ENCODE measurements at regions not wholly inside any gene's neighbourhood (a gene's known extent, or its start where the extent isn't known, plus 50 kb on each side); places are given as distances from the start of the nearest gene placed in this dataset.
A peak's percentile ranks its signal among the peaks of the same experiment; 100 is the strongest.

- no peak for DNase-seq (ENCODE audit: low read depth in 1 of 2, low spot score in 1 of 2)
These were observed 353.2 kb upstream of the AGTR1 start for GRCh38 chr3:148344521-148344920.

DNA sequence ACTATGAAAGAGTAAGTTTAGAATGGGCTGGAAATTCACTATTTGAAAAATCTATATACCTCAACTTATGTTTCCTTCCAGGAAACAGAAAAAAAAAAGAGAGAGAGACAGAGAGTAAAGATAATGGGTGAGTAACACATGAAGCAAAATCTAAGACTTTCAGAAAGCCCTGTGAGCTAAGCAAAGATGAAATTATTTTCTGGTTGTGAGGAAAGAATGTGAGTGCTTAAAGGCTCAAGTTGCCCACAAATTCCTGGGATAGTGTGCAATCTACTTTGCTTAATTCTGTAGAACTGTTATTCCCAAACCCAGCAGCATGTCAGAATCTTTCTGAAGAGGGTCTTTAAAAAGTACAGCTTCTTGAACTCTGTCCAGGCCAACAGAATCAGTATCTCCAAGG, 337.7 kb upstream of the AGTR1 start:
- Histone ChIP-seq H3K4me2 (no peak overlapping the region), H3K4me3 (no peak overlapping the region), H3K4me1 (no peaks in the 10 kb centered on the region), H3K9me3 (no peaks in the 10 kb centered on the region), H3K27ac (no peak overlapping the region)
- TF ChIP-seq HOXA7 (CRISPR knock-in tag; IDR thresholded peaks at IDR 0.05) (no peak), GATA3 (IDR thresholded peaks at IDR 0.05; ENCODE audit: borderline replicate concordance) (no peak), ZFP36 (IDR thresholded peaks at IDR 0.05; ENCODE audit: borderline replicate concordance, partially characterized antibody) (no peak), TP53 (CRISPR knock-in tag; IDR thresholded peaks at IDR 0.05) (no peak), HOXB13 (CRISPR knock-in tag; IDR thresholded peaks at IDR 0.05; ENCODE audit: low read depth) (no peak)
- POLR2A ChIA-PET = no interaction called here
- FAIRE-seq (no peak), ATAC-seq (no peak), DNase-seq (ENCODE audit: low read depth in 1 of 2, low spot score in 1 of 2) (no peak)
- CTCF ChIA-PET = interaction anchor here (0.6 kb wide), 1 partner anchor 54 kb away, joined by 3 read pairs; no protein-coding TSS in a partner anchor

More at GRCh38 chr3:148344521-148344920, 353.2 kb upstream of the AGTR1 start:
- no peak overlapping the region for H3K27ac ChIP-seq
- TF ChIP-seq, protein P1, sequence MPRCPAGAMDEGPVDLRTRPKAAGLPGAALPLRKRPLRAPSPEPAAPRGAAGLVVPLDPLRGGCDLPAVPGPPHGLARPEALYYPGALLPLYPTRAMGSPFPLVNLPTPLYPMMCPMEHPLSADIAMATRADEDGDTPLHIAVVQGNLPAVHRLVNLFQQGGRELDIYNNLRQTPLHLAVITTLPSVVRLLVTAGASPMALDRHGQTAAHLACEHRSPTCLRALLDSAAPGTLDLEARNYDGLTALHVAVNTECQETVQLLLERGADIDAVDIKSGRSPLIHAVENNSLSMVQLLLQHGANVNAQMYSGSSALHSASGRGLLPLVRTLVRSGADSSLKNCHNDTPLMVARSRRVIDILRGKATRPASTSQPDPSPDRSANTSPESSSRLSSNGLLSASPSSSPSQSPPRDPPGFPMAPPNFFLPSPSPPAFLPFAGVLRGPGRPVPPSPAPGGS (IDR thresholded peaks at IDR 0.05) = no peak
- TF ChIP-seq JUN (IDR thresholded peaks at IDR 0.05) (no peak), RFX5 (IDR thresholded peaks at IDR 0.05) (no peak), KDM5A (IDR thresholded peaks at IDR 0.05) (no peak), EP300 (IDR thresholded peaks at IDR 0.05) (no peak), FOXS1 (CRISPR knock-in tag; IDR thresholded peaks at IDR 0.05) (no peak), TFCP2L1 (CRISPR knock-in tag; IDR thresholded peaks at IDR 0.05) (no peak)
- ATAC-seq (no peak), FAIRE-seq (no peak)
- 4% methylated on average over 1 of the region's 1 CpG for WGBS (ENCODE audit: missing lambda C conversion rate)
- no peak overlapping the region for H3K4me2 ChIP-seq
- no peaks in the 10 kb centered on the region for H3K4me1 ChIP-seq
- ChIA-PET CTCF (no interaction called here), POLR2A (no interaction called here)
- H3K9me3 ChIP-seq = no peaks in the 10 kb centered on the region
- H3K4me3 ChIP-seq = no peak overlapping the region

GRCh38 chr3:148366743-148367410, 330.8 kb upstream of the AGTR1 start:
- POLR2A ChIA-PET = no interaction called here
- CTCF ChIA-PET = interaction anchor here (0.6 to 1.1 kb wide), 3 partner anchors 13 to 1547 kb away, joined by 3 to 4 read pairs (median 3); no protein-coding TSS in a partner anchor
- Histone ChIP-seq H3K4me3 (no peak overlapping the region), H3K9me3 (no peaks in the 10 kb centered on the region), H3K4me2 (no peak overlapping the region), H3K4me1 (no peaks in the 10 kb centered on the region), H3K27ac (no peak overlapping the region)
- ATAC-seq = peak; percentile 68 to 76
- WGBS (ENCODE audit: missing lambda C conversion rate) = 25% methylated on average over 7 of the region's 7 CpGs
- DNase-seq (ENCODE audit: low read depth in 1 of 2, low spot score in 1 of 2) = peak; percentile 4 to 16
- FAIRE-seq = no peak
- no peak for TF ChIP-seq CHD4 (IDR thresholded peaks at IDR 0.05; ENCODE audit: borderline replicate concordance)
- no peak for TF ChIP-seq HOXA7 (CRISPR knock-in tag; IDR thresholded peaks at IDR 0.05)
- TF ChIP-seq CTCF (IDR thresholded peaks at IDR 0.05) = peak; percentile 44
- peak; percentile 40 to 49; a peak in 4 of 5 replicates for TF ChIP-seq RAD21 (conservative IDR thresholded peaks at IDR 0.05 in 1 of 2, IDR thresholded peaks at IDR 0.05 in 1 of 2)
- no peak for TF ChIP-seq TP53 (CRISPR knock-in tag; IDR thresholded peaks at IDR 0.05)
- TF ChIP-seq ZFP36 (IDR thresholded peaks at IDR 0.05; ENCODE audit: borderline replicate concordance, partially characterized antibody) = no peak
- TF ChIP-seq MYC (IDR thresholded peaks at IDR 0.05; ENCODE audit: borderline replicate concordance, low read length) = no peak
- no peak for TF ChIP-seq HDAC2 (IDR thresholded peaks at IDR 0.05)
- no peak for TF ChIP-seq GATA3 (IDR thresholded peaks at IDR 0.05; ENCODE audit: borderline replicate concordance)
- TF ChIP-seq SREBF2 (IDR thresholded peaks at IDR 0.05) = no peak
- no peak for TF ChIP-seq FOSB (CRISPR knock-in tag; IDR thresholded peaks at IDR 0.05)
- no peak for TF ChIP-seq POLR2A (IDR thresholded peaks at IDR 0.05; ENCODE audit: low read length)
- peak; percentile 37 for TF ChIP-seq SMC3 (IDR thresholded peaks at IDR 0.05)
